ENCODE measurements at regions not wholly inside any gene's neighbourhood (a gene's known extent, or its start where the extent isn't known, plus 50 kb on each side); places are given as distances from the start of the nearest gene placed in this dataset.

- no peak for DNase-seq
Measured at GRCh38 chr11:122270535-122270934, 154.5 kb upstream of the BLID start.

- DNase-seq = no peak
Measured at GRCh38 chr11:122269824-122270223, 153.8 kb upstream of the BLID start.

GRCh38 chr11:122268601-122269130, 152.7 kb upstream of the BLID start:
- no peak for DNase-seq

GRCh38 chr11:122267602-122268001, 151.6 kb upstream of the BLID start:
- DNase-seq = no peak

- DNase-seq = no peak
Measured at GRCh38 chr11:122265981-122266380, 150.0 kb upstream of the BLID start.

- no peak for DNase-seq
Measured at GRCh38 chr11:122264121-122264520, 148.1 kb upstream of the BLID start.

- DNase-seq = no peak
Measured at GRCh38 chr11:122261546-122261945, 145.5 kb upstream of the BLID start.

GRCh38 chr11:122259195-122259821, 143.3 kb upstream of the BLID start:
- DNase-seq = no peak

- no peak for DNase-seq
Measured at GRCh38 chr11:122258446-122259194, 142.6 kb upstream of the BLID start.

- DNase-seq = no peak
Measured at GRCh38 chr11:122253589-122254231, 137.7 kb upstream of the BLID start.

- DNase-seq = no peak
Measured at GRCh38 chr11:122248939-122249338, 132.9 kb upstream of the BLID start.

- DNase-seq = no peak
Measured at GRCh38 chr11:122248131-122248530, 132.1 kb upstream of the BLID start.

GRCh38 chr11:122246874-122247273, 130.9 kb upstream of the BLID start:
- DNase-seq = no peak

GRCh38 chr11:122242731-122243130, 126.7 kb upstream of the BLID start:
- no peak for DNase-seq

- no peak for DNase-seq
Measured at GRCh38 chr11:122241566-122241965, 125.6 kb upstream of the BLID start.

GRCh38 chr11:122240638-122241037, 124.6 kb upstream of the BLID start:
- DNase-seq = no peak

GRCh38 chr11:122235615-122236014, 119.6 kb upstream of the BLID start:
- no peak for DNase-seq

GRCh38 chr11:122234780-122235179, 118.8 kb upstream of the BLID start:
- no peak for DNase-seq

- no peak for DNase-seq
Measured at GRCh38 chr11:122234257-122234656, 118.2 kb upstream of the BLID start.

- DNase-seq = no peak
Measured at GRCh38 chr11:122232985-122233384, 117.0 kb upstream of the BLID start.

- DNase-seq = no peak
Measured at GRCh38 chr11:122230385-122230755, 114.4 kb upstream of the BLID start.

GRCh38 chr11:122229481-122230384, 113.7 kb upstream of the BLID start:
- no peak for DNase-seq

- DNase-seq = no peak
Measured at GRCh38 chr11:122229078-122229477, 113.1 kb upstream of the BLID start.

Measured in stimulated activated CD4-positive, alpha-beta T cell treated with anti-CD3 and anti-CD28 coated beads, Interleukin-2, amount 100 ng/mL, for 48 hours (primary cell).